ENCODE measurements at regions not wholly inside any gene's neighbourhood (a gene's known extent, or its start where the extent isn't known, plus 50 kb on each side); places are given as distances from the start of the nearest gene placed in this dataset.

- Histone ChIP-seq H3K4me1 (ENCODE audit: low read length) (no peaks in the 10 kb centered on the region), H3K27me3 (replicated peaks; ENCODE audit: insufficient read depth, low read length) (no peaks in the 10 kb centered on the region), H3K9me2 (replicated peaks; ENCODE audit: insufficient read depth, low read length) (no peaks in the 10 kb centered on the region), H3K36me3 (replicated peaks; ENCODE audit: insufficient read depth, low read length) (no peaks in the 10 kb centered on the region), H3K4me3 (ENCODE audit: low read length) (no peak overlapping the region), H3K4me2 (ENCODE audit: low read depth, low read length) (no peak overlapping the region), H3K27ac (ENCODE audit: low read length) (no peak overlapping the region), H3K79me2 (ENCODE audit: low read length) (no peaks in the 10 kb centered on the region), H2AFZ (ENCODE audit: low read length) (no peak overlapping the region), H3K9me3 (replicated peaks; ENCODE audit: insufficient read depth, low read length) (no peaks in the 10 kb centered on the region), H4K20me1 (ENCODE audit: insufficient read depth, low read length) (no peaks in the 10 kb centered on the region), H3F3A (ENCODE audit: insufficient read depth, low read length) (no peaks in the 10 kb centered on the region), H3K9ac (ENCODE audit: low read length) (no peak overlapping the region)
- DNase-seq = no peak
- TF ChIP-seq EZH2 (optimal IDR thresholded peaks at IDR 0.05; ENCODE audit: low read depth, low read length) (no peak), CTCF (IDR thresholded peaks at IDR 0.05; ENCODE audit: low read length) (no peak), EZH2phosphoT487 (IDR thresholded peaks at IDR 0.05; ENCODE audit: low read length) (no peak)
Observed at GRCh38 chr11:92111287-92111686, 113.3 kb upstream of the FAT3 start.

- no peak for TF ChIP-seq EZH2 (optimal IDR thresholded peaks at IDR 0.05; ENCODE audit: low read depth, low read length)
- TF ChIP-seq EZH2phosphoT487 (IDR thresholded peaks at IDR 0.05; ENCODE audit: low read length) = no peak
- Histone ChIP-seq H3F3A (ENCODE audit: insufficient read depth, low read length) (no peaks in the 10 kb centered on the region), H2AFZ (ENCODE audit: low read length) (no peak overlapping the region), H3K4me2 (ENCODE audit: low read depth, low read length) (no peak overlapping the region), H3K79me2 (ENCODE audit: low read length) (no peaks in the 10 kb centered on the region), H3K9me3 (replicated peaks; ENCODE audit: insufficient read depth, low read length) (no peaks in the 10 kb centered on the region), H3K4me3 (ENCODE audit: low read length) (no peak overlapping the region), H3K27me3 (replicated peaks; ENCODE audit: insufficient read depth, low read length) (no peaks in the 10 kb centered on the region), H3K27ac (ENCODE audit: low read length) (no peak overlapping the region), H3K36me3 (replicated peaks; ENCODE audit: insufficient read depth, low read length) (no peaks in the 10 kb centered on the region), H4K20me1 (ENCODE audit: insufficient read depth, low read length) (no peaks in the 10 kb centered on the region), H3K9ac (ENCODE audit: low read length) (no peak overlapping the region), H3K4me1 (ENCODE audit: low read length) (no peaks in the 10 kb centered on the region), H3K9me2 (replicated peaks; ENCODE audit: insufficient read depth, low read length) (no peaks in the 10 kb centered on the region)
- DNase-seq = no peak
Observed at GRCh38 chr11:92109466-92109865, 115.2 kb upstream of the FAT3 start.

GRCh38 chr11:92107331-92107730, 117.3 kb upstream of the FAT3 start:
- H2AFZ ChIP-seq (ENCODE audit: low read length) = no peak overlapping the region
- TF ChIP-seq CTCF (IDR thresholded peaks at IDR 0.05; ENCODE audit: low read length) = no peak
- no peak for TF ChIP-seq EZH2phosphoT487 (IDR thresholded peaks at IDR 0.05; ENCODE audit: low read length)
- TF ChIP-seq EZH2 (optimal IDR thresholded peaks at IDR 0.05; ENCODE audit: low read depth, low read length) = no peak
- no peaks in the 10 kb centered on the region for H3F3A ChIP-seq (ENCODE audit: insufficient read depth, low read length)
- peak; percentile 8 for DNase-seq
- no peak overlapping the region for H3K27ac ChIP-seq (ENCODE audit: low read length)
- H4K20me1 ChIP-seq (ENCODE audit: insufficient read depth, low read length) = no peaks in the 10 kb centered on the region
- H3K79me2 ChIP-seq (ENCODE audit: low read length) = no peaks in the 10 kb centered on the region
- H3K9ac ChIP-seq (ENCODE audit: low read length) = no peak overlapping the region
- H3K27me3 ChIP-seq (replicated peaks; ENCODE audit: insufficient read depth, low read length) = no peaks in the 10 kb centered on the region
- no peak overlapping the region for H3K4me3 ChIP-seq (ENCODE audit: low read length)
- no peaks in the 10 kb centered on the region for H3K4me1 ChIP-seq (ENCODE audit: low read length)
- no peak overlapping the region for H3K4me2 ChIP-seq (ENCODE audit: low read depth, low read length)
- H3K36me3 ChIP-seq (replicated peaks; ENCODE audit: insufficient read depth, low read length) = no peaks in the 10 kb centered on the region
- H3K9me2 ChIP-seq (replicated peaks; ENCODE audit: insufficient read depth, low read length) = no peaks in the 10 kb centered on the region
- H3K9me3 ChIP-seq (replicated peaks; ENCODE audit: insufficient read depth, low read length) = no peaks in the 10 kb centered on the region

GRCh38 chr11:92104349-92104748, 120.3 kb upstream of the FAT3 start:
- H3K36me3 ChIP-seq (replicated peaks; ENCODE audit: insufficient read depth, low read length) = no peaks in the 10 kb centered on the region

More at GRCh38 chr11:92104349-92104748, 120.3 kb upstream of the FAT3 start:
- H4K20me1 ChIP-seq (ENCODE audit: insufficient read depth, low read length) = no peaks in the 10 kb centered on the region
- no peaks in the 10 kb centered on the region for H3K9me2 ChIP-seq (replicated peaks; ENCODE audit: insufficient read depth, low read length)
- H3K9ac ChIP-seq (ENCODE audit: low read length) = no peak overlapping the region
- no peak for DNase-seq
- H3K79me2 ChIP-seq (ENCODE audit: low read length) = no peaks in the 10 kb centered on the region
- no peaks in the 10 kb centered on the region for H3F3A ChIP-seq (ENCODE audit: insufficient read depth, low read length)
- H3K4me3 ChIP-seq (ENCODE audit: low read length) = no peak overlapping the region
- H3K27ac ChIP-seq (ENCODE audit: low read length) = no peak overlapping the region
- H2AFZ ChIP-seq (ENCODE audit: low read length) = no peak overlapping the region
- no peaks in the 10 kb centered on the region for H3K4me1 ChIP-seq (ENCODE audit: low read length)
- TF ChIP-seq EZH2 (optimal IDR thresholded peaks at IDR 0.05; ENCODE audit: low read depth, low read length) = no peak
- no peak for TF ChIP-seq CTCF (IDR thresholded peaks at IDR 0.05; ENCODE audit: low read length)
- TF ChIP-seq EZH2phosphoT487 (IDR thresholded peaks at IDR 0.05; ENCODE audit: low read length) = no peak
- no peak overlapping the region for H3K4me2 ChIP-seq (ENCODE audit: low read depth, low read length)
- no peaks in the 10 kb centered on the region for H3K27me3 ChIP-seq (replicated peaks; ENCODE audit: insufficient read depth, low read length)
- no peaks in the 10 kb centered on the region for H3K9me3 ChIP-seq (replicated peaks; ENCODE audit: insufficient read depth, low read length)
